Activated T-cell treated with anti-CD3 and anti-CD28 coated beads, Interleukin-2, amount 50 U/mL, for 4 hours (primary cell): ENCODE measurements at regions not wholly inside any gene's neighbourhood (a gene's known extent, or its start where the extent isn't known, plus 50 kb on each side); places are given as distances from the start of the nearest gene placed in this dataset.

ENCODE experiments used
- ATAC-seq, 2 donors: fragments of 200-7000 bp; cut with Tn5 transposase; one replicate each; pipeline ENCODE4 v1.10.0; 2021
- DNase-seq: peaks from one replicate; pipeline ENCODE4 v3.0.0-alpha.2; 2020
- H3K27me3 Mint-ChIP-seq: one replicate; pipeline ENCODE4 v1.8.0; 2021; ENCODE audit warnings: low read depth, mixed read lengths
- H3K36me3 Mint-ChIP-seq: one replicate; pipeline ENCODE4 v1.8.0; 2022; ENCODE audit warnings: mixed read lengths; ENCODE audit not compliant: insufficient read depth
- H3K4me1 Mint-ChIP-seq: one replicate; pipeline ENCODE4 v1.8.0; 2021; ENCODE audit warnings: low read depth, mixed read lengths
- H3K4me3 Mint-ChIP-seq: one replicate; pipeline ENCODE4 v1.8.0; 2021; ENCODE audit warnings: mild to moderate bottlenecking, moderate library complexity, mixed read lengths
- H3K9me3 Mint-ChIP-seq: one replicate; pipeline ENCODE4 v1.8.0; 2021; ENCODE audit warnings: mixed read lengths

DNA sequence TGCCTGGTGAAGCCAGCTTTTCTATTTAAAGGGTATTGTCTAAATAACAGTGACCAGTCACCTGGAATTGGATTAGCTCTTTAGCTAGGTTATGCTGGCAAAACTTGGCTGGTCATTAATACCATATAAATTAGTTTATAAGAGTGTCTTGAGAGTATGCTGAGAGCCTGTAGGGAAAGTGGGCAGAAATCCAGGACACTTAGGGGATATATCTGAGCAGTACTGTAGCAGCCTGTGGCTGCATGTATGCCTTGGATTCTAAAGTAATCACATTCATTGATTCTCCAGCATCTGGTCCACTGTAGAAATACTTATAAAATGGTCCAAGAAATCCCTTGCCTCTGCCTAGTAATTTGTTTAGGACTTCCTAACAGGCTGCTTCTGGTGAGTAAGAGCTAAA is 288.9 kb upstream of the DMAC1 start:
- DNase-seq (no peak), ATAC-seq (no peak)
- Mint-ChIP-seq H3K36me3 (no peaks in the 10 kb centered on the region), H3K27me3 (no peaks in the 10 kb centered on the region), H3K4me1 (no peaks in the 10 kb centered on the region), H3K9me3 (no peaks in the 10 kb centered on the region), H3K4me3 (no peak overlapping the region)

GRCh38 chr9:8085986-8086385 is 286.4 kb upstream of the DMAC1 start:
- H3K4me3 Mint-ChIP-seq: no peak overlapping the region
- H3K27me3 Mint-ChIP-seq: no peaks in the 10 kb centered on the region
- no peaks in the 10 kb centered on the region for H3K4me1 Mint-ChIP-seq
- DNase-seq (no peak), ATAC-seq (no peak)
- H3K36me3 Mint-ChIP-seq: no peaks in the 10 kb centered on the region
- peaks cover 6% of the 10 kb centered on the region for H3K9me3 Mint-ChIP-seq

DNA sequence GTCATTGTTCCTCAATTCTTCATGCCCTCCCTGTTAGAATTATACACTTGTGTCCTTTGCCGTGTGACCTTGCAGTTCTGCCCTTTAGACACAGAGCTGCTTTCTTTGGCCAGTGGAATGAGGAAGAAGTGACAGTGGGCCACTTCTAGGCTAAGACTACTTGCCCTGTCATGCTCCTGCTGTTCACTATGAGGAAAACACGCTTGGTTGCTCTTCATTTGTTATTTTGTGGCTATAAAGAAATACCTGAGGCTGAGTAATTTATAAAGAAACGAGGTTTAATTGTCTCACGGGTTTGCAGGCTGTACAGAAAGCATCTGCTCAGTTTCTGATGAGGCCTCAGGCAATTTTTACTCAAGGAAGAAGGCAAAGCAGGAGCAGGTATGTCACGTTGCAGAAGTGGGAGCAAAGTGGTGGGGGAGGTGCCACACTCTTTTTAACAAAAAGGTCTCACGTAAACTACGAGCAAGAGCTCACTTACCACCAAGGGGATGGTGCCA is 279.1 kb upstream of the DMAC1 start:
- no peak for ATAC-seq
- Mint-ChIP-seq H3K4me1 (no peaks in the 10 kb centered on the region), H3K36me3 (no peaks in the 10 kb centered on the region), H3K9me3 (peaks cover 6% of the 10 kb centered on the region), H3K27me3 (peaks cover 2% of the 10 kb centered on the region), H3K4me3 (no peak overlapping the region)
- DNase-seq: no peak

DNA sequence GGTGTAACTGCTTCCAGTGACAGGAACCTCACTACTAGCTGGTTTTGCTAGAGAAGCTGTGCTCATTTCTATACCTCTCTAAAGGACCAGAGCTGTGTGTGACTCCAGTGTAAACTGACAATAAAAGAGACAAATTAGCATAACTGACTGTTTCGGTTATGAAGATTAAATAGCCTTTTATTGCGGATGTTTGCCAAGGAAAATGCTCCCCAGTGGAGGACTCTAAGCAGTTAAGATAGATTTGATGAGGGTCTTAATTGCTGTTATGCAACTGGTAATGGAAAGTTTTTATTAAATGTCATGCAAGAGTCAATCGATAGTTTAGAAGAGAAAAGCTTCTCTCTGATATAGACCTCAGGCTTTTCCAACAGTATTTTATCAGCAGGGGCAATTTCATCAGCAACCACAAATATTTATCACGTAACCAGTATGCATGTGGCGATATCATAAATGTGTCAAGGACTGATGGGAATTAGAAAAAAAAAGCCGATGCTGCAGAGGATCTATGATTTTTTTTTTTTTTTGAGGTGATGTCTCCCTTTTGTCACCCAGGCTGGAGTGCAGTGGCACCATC is 275.2 kb upstream of the DMAC1 start:
- Mint-ChIP-seq H3K9me3 (no peaks in the 10 kb centered on the region), H3K27me3 (no peaks in the 10 kb centered on the region), H3K4me3 (no peak overlapping the region), H3K4me1 (no peaks in the 10 kb centered on the region), H3K36me3 (no peaks in the 10 kb centered on the region)
- DNase-seq: no peak
- no peak for ATAC-seq

GRCh38 chr9:8071445-8071798 is 271.8 kb upstream of the DMAC1 start:
- Mint-ChIP-seq H3K4me1 (no peaks in the 10 kb centered on the region), H3K4me3 (no peak overlapping the region), H3K36me3 (no peaks in the 10 kb centered on the region), H3K9me3 (no peaks in the 10 kb centered on the region), H3K27me3 (no peaks in the 10 kb centered on the region)
- DNase-seq (no peak), ATAC-seq (no peak)

- H3K27me3 Mint-ChIP-seq: no peaks in the 10 kb centered on the region
- no peaks in the 10 kb centered on the region for H3K4me1 Mint-ChIP-seq
- no peak for ATAC-seq
- H3K36me3 Mint-ChIP-seq: no peaks in the 10 kb centered on the region
- no peak for DNase-seq
- H3K9me3 Mint-ChIP-seq: no peaks in the 10 kb centered on the region
- no peak overlapping the region for H3K4me3 Mint-ChIP-seq
Observed at GRCh38 chr9:8070779-8071444, 271.3 kb upstream of the DMAC1 start.

DNA sequence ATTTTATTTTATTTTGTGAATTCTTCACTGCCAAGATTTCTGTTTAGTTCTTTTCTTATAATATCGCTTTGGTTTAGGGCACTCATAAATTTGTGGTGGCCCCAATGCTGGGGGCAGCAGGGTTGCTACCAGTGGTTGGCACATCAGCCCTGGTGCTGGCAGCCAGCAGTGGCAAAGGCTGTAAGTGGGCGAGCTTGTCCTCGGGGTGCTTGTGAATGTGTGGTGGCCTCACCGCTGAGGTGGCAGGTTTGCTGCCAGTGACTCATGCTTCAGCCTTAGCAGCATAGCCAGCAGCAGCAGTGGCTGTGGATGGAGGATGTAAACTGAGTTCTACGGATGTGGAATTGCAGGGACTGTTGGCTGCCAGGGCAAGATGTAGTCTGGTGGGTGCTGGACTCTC is 262.9 kb upstream of the DMAC1 start:
- DNase-seq: no peak
- H3K36me3 Mint-ChIP-seq: no peaks in the 10 kb centered on the region
- H3K27me3 Mint-ChIP-seq: no peaks in the 10 kb centered on the region
- H3K4me3 Mint-ChIP-seq: no peak overlapping the region
- no peak for ATAC-seq
- peaks cover 4% of the 10 kb centered on the region for H3K4me1 Mint-ChIP-seq
- peaks cover 10% of the 10 kb centered on the region for H3K9me3 Mint-ChIP-seq

DNA sequence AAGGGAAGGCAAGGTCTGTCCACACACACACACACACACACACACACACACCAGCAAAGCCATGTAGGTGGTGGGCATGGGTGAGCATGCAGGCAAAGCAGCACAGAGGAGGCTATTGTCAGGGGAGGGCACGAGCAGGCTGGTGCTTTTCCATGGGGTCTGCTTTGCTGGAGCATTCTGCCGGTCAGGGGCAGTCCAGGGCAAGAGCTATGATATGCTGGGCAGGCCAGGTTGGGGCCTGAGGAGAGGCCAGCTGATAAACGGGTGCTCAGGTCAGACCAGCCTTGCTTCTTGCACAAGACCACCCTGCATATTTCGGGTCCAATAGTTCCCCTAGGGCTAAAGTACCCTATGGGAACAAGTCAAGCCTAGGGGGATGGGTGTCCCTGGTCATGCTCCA is 253.9 kb upstream of the DMAC1 start:
- H3K4me3 Mint-ChIP-seq: no peak overlapping the region
- no peaks in the 10 kb centered on the region for H3K27me3 Mint-ChIP-seq
- H3K36me3 Mint-ChIP-seq: no peaks in the 10 kb centered on the region
- peak in 1 of 2 donors; percentile 10 for ATAC-seq
- no peak for DNase-seq
- no peaks in the 10 kb centered on the region for H3K4me1 Mint-ChIP-seq
- H3K9me3 Mint-ChIP-seq: peaks cover 35% of the 10 kb centered on the region

DNA sequence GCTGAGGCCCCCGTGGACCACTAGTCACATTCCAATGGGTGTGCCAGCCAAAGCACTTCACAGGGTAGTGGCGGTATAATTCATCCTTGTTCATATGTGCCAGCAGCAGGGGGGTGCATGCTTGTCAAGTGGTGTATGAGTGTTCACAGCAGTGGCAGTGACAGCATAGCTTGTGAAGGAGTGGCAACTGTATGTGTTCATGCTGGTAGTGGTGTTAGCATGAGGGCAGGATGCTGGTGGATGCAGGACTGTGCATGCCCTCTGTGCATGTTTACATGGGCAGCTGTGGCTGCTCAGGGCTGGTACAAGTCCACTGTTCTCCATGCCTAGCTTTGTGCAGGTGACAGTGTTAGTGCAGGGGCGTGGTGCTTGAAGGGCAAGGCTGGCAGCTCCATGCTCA is 253.4 kb upstream of the DMAC1 start:
- H3K9me3 Mint-ChIP-seq: peaks cover 35% of the 10 kb centered on the region
- no peaks in the 10 kb centered on the region for H3K4me1 Mint-ChIP-seq
- ATAC-seq (no peak), DNase-seq (no peak)
- no peak overlapping the region for H3K4me3 Mint-ChIP-seq
- H3K36me3 Mint-ChIP-seq: no peaks in the 10 kb centered on the region
- no peaks in the 10 kb centered on the region for H3K27me3 Mint-ChIP-seq

GRCh38 chr9:8037745-8038144 is 238.2 kb upstream of the DMAC1 start:
- no peaks in the 10 kb centered on the region for H3K27me3 Mint-ChIP-seq

DNA sequence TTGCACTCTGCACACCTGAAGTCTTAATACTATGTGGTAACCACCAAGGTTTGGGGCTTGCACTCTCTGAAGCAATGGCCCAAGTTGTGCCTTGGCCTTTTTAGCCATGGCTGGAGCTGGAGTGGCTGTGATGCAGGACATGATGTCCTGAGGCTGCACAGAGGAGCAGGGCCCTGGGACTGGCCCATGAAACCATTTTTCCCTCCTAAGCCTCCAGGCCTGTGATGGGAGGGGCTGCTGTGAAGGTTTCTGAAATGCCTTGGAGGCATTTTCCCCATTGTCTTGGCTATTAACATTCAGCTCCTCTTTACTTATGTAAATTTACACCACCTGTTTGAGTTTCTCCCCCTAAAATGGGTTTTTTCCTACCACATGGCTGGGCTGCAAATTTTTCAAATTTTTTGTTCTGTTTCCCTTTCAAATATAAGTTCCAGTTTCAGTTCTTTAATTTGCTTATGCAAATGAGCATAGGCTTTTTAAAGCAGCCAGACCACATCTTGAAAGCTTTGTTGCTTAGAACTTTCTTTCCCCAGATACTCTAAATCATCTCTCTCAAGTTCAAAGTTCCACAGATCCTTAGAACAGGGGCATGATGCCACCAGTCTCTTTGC is 237.4 kb upstream of the DMAC1 start:
- Mint-ChIP-seq H3K4me1 (no peaks in the 10 kb centered on the region), H3K36me3 (peaks cover 4% of the 10 kb centered on the region), H3K27me3 (no peaks in the 10 kb centered on the region), H3K9me3 (peaks cover 28% of the 10 kb centered on the region), H3K4me3 (no peak overlapping the region)
- ATAC-seq (no peak), DNase-seq (no peak)

More at GRCh38 chr9:8037745-8038144, 238.2 kb upstream of the DMAC1 start:
- ATAC-seq (no peak), DNase-seq (no peak)
- Mint-ChIP-seq H3K36me3 (peaks cover 4% of the 10 kb centered on the region), H3K9me3 (peaks cover 28% of the 10 kb centered on the region), H3K4me3 (no peak overlapping the region), H3K4me1 (no peaks in the 10 kb centered on the region)

DNA sequence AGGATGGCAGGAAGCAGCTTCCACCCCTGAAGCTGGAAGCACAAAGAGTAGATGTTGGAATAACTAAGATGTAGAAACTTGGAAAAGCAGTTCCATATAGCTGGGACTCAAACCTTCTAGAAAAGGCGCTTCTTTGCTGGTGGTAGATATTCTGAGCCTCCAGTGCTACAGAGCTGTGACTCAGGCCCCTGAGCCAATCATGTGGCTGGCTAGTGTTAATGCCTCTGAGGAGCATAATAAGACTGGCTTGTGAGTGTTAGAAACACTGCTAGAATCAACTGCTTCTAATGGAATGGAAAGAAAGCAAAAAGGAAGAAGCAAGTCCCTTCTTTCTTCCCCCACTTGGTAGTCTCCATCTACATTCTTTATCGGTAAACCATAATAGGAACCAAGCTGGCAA is 234.2 kb upstream of the DMAC1 start:
- no peak overlapping the region for H3K4me3 Mint-ChIP-seq
- peaks cover 10% of the 10 kb centered on the region for H3K9me3 Mint-ChIP-seq
- peaks cover 3% of the 10 kb centered on the region for H3K27me3 Mint-ChIP-seq
- peaks cover 4% of the 10 kb centered on the region for H3K36me3 Mint-ChIP-seq
- ATAC-seq (no peak), DNase-seq (no peak)
- peaks cover 5% of the 10 kb centered on the region for H3K4me1 Mint-ChIP-seq

DNA sequence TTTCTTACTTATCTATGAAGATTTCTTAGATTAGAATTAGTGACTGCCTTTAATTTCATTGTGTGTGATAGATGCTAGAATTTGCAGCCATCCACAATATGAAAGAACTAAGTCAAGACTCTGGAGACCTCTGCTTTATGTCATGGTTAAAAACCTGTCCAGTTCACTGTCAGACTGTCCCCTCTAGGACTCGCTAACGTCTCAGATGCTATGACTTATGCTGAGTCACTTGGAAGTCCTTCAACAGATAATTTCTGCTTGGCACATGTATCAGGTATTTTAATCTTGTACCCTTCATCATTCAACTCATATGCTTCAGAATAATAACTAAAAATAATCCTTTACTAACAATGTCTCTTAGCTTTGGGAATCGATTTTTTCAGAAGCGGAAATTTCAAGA is 230.5 kb upstream of the DMAC1 start:
- Mint-ChIP-seq H3K4me1 (peaks cover 5% of the 10 kb centered on the region), H3K27me3 (peaks cover 3% of the 10 kb centered on the region), H3K4me3 (no peak overlapping the region), H3K36me3 (no peaks in the 10 kb centered on the region), H3K9me3 (no peaks in the 10 kb centered on the region)
- ATAC-seq (no peak), DNase-seq (no peak)

GRCh38 chr9:8027351-8027750 is 227.8 kb upstream of the DMAC1 start:
- peaks cover 6% of the 10 kb centered on the region for H3K9me3 Mint-ChIP-seq
- ATAC-seq (no peak), DNase-seq (no peak)
- H3K4me1 Mint-ChIP-seq: peaks cover 5% of the 10 kb centered on the region
- peaks cover 3% of the 10 kb centered on the region for H3K27me3 Mint-ChIP-seq
- no peak overlapping the region for H3K4me3 Mint-ChIP-seq
- H3K36me3 Mint-ChIP-seq: no peaks in the 10 kb centered on the region

GRCh38 chr9:8025551-8025950 is 226.0 kb upstream of the DMAC1 start:
- DNase-seq: no peak
- Mint-ChIP-seq H3K27me3 (no peaks in the 10 kb centered on the region), H3K4me1 (no peaks in the 10 kb centered on the region), H3K9me3 (peaks cover 11% of the 10 kb centered on the region), H3K36me3 (no peaks in the 10 kb centered on the region), H3K4me3 (no peak overlapping the region)
- ATAC-seq: no peak
